ENCODE measurements at regions not wholly inside any gene's neighbourhood (a gene's known extent, or its start where the extent isn't known, plus 50 kb on each side); places are given as distances from the start of the nearest gene placed in this dataset.

- no peak overlapping the region for H3K4me2 ChIP-seq (ENCODE audit: low read depth, low read length)
- no peaks in the 10 kb centered on the region for H3K79me2 ChIP-seq (ENCODE audit: low read length)
- H3K4me3 ChIP-seq (ENCODE audit: low read length) = no peak overlapping the region
- H3K27me3 ChIP-seq (replicated peaks; ENCODE audit: insufficient read depth, low read length) = no peaks in the 10 kb centered on the region
- no peak overlapping the region for H3K27ac ChIP-seq (ENCODE audit: low read length)
- no peak overlapping the region for H3K9ac ChIP-seq (ENCODE audit: low read length)
- no peaks in the 10 kb centered on the region for H3K9me3 ChIP-seq (replicated peaks; ENCODE audit: insufficient read depth, low read length)
- no peak for TF ChIP-seq EZH2phosphoT487 (IDR thresholded peaks at IDR 0.05; ENCODE audit: low read length)
- TF ChIP-seq CTCF (IDR thresholded peaks at IDR 0.05; ENCODE audit: low read length) = no peak
- no peak for TF ChIP-seq EZH2 (optimal IDR thresholded peaks at IDR 0.05; ENCODE audit: low read depth, low read length)
- no peaks in the 10 kb centered on the region for H3K4me1 ChIP-seq (ENCODE audit: low read length)
- H4K20me1 ChIP-seq (ENCODE audit: insufficient read depth, low read length) = no peaks in the 10 kb centered on the region
- no peak overlapping the region for H2AFZ ChIP-seq (ENCODE audit: low read length)
- no peak for DNase-seq
- H3K36me3 ChIP-seq (replicated peaks; ENCODE audit: insufficient read depth, low read length) = no peaks in the 10 kb centered on the region
- no peaks in the 10 kb centered on the region for H3F3A ChIP-seq (ENCODE audit: insufficient read depth, low read length)
- no peaks in the 10 kb centered on the region for H3K9me2 ChIP-seq (replicated peaks; ENCODE audit: insufficient read depth, low read length)
These were observed 263.9 kb downstream of the MAF start for GRCh38 chr16:79336437-79337229.

- no peaks in the 10 kb centered on the region for H3K9me3 ChIP-seq (replicated peaks; ENCODE audit: insufficient read depth, low read length)
- no peaks in the 10 kb centered on the region for H4K20me1 ChIP-seq (ENCODE audit: insufficient read depth, low read length)
- DNase-seq = no peak
These were observed 266.4 kb downstream of the MAF start for GRCh38 chr16:79334127-79334526.

GRCh38 chr16:79331066-79331465 lies 269.5 kb downstream of the MAF start:
- H3K27ac ChIP-seq (ENCODE audit: low read length) = no peak overlapping the region
- no peak for DNase-seq
- H3K4me1 ChIP-seq (ENCODE audit: low read length) = no peaks in the 10 kb centered on the region
- H3K9ac ChIP-seq (ENCODE audit: low read length) = no peak overlapping the region
- no peak for TF ChIP-seq EZH2 (optimal IDR thresholded peaks at IDR 0.05; ENCODE audit: low read depth, low read length)
- TF ChIP-seq EZH2phosphoT487 (IDR thresholded peaks at IDR 0.05; ENCODE audit: low read length) = no peak
- TF ChIP-seq CTCF (IDR thresholded peaks at IDR 0.05; ENCODE audit: low read length) = no peak
- no peaks in the 10 kb centered on the region for H3F3A ChIP-seq (ENCODE audit: insufficient read depth, low read length)
- no peaks in the 10 kb centered on the region for H3K27me3 ChIP-seq (replicated peaks; ENCODE audit: insufficient read depth, low read length)
- H4K20me1 ChIP-seq (ENCODE audit: insufficient read depth, low read length) = no peaks in the 10 kb centered on the region
- no peak overlapping the region for H3K4me3 ChIP-seq (ENCODE audit: low read length)
- no peaks in the 10 kb centered on the region for H3K36me3 ChIP-seq (replicated peaks; ENCODE audit: insufficient read depth, low read length)
- H2AFZ ChIP-seq (ENCODE audit: low read length) = no peak overlapping the region
- no peaks in the 10 kb centered on the region for H3K9me3 ChIP-seq (replicated peaks; ENCODE audit: insufficient read depth, low read length)
- no peaks in the 10 kb centered on the region for H3K79me2 ChIP-seq (ENCODE audit: low read length)
- no peaks in the 10 kb centered on the region for H3K9me2 ChIP-seq (replicated peaks; ENCODE audit: insufficient read depth, low read length)
- no peak overlapping the region for H3K4me2 ChIP-seq (ENCODE audit: low read depth, low read length)

More at GRCh38 chr16:79334127-79334526, 266.4 kb downstream of the MAF start:
- Histone ChIP-seq H3K79me2 (ENCODE audit: low read length) (no peaks in the 10 kb centered on the region), H3K27me3 (replicated peaks; ENCODE audit: insufficient read depth, low read length) (no peaks in the 10 kb centered on the region), H3K4me1 (ENCODE audit: low read length) (no peaks in the 10 kb centered on the region), H3K4me3 (ENCODE audit: low read length) (no peak overlapping the region), H3K9me2 (replicated peaks; ENCODE audit: insufficient read depth, low read length) (no peaks in the 10 kb centered on the region), H3F3A (ENCODE audit: insufficient read depth, low read length) (no peaks in the 10 kb centered on the region), H3K9ac (ENCODE audit: low read length) (no peak overlapping the region), H3K27ac (ENCODE audit: low read length) (no peak overlapping the region), H3K36me3 (replicated peaks; ENCODE audit: insufficient read depth, low read length) (no peaks in the 10 kb centered on the region), H2AFZ (ENCODE audit: low read length) (no peak overlapping the region), H3K4me2 (ENCODE audit: low read depth, low read length) (no peak overlapping the region)
- TF ChIP-seq EZH2 (optimal IDR thresholded peaks at IDR 0.05; ENCODE audit: low read depth, low read length) = no peak
- TF ChIP-seq CTCF (IDR thresholded peaks at IDR 0.05; ENCODE audit: low read length) = peak; percentile 9; the same call in 1 of the 2 replicates
- TF ChIP-seq EZH2phosphoT487 (IDR thresholded peaks at IDR 0.05; ENCODE audit: low read length) = no peak

All from MM.1S (cell line).